ENCODE measurements at regions not wholly inside any gene's neighbourhood (a gene's known extent, or its start where the extent isn't known, plus 50 kb on each side); places are given as distances from the start of the nearest gene placed in this dataset.
"Not testable (repeated sequence)": the region's sequence is repeated elsewhere in the genome, so short reads cannot be mapped to it uniquely, and the experiment has no call there.

DNA sequence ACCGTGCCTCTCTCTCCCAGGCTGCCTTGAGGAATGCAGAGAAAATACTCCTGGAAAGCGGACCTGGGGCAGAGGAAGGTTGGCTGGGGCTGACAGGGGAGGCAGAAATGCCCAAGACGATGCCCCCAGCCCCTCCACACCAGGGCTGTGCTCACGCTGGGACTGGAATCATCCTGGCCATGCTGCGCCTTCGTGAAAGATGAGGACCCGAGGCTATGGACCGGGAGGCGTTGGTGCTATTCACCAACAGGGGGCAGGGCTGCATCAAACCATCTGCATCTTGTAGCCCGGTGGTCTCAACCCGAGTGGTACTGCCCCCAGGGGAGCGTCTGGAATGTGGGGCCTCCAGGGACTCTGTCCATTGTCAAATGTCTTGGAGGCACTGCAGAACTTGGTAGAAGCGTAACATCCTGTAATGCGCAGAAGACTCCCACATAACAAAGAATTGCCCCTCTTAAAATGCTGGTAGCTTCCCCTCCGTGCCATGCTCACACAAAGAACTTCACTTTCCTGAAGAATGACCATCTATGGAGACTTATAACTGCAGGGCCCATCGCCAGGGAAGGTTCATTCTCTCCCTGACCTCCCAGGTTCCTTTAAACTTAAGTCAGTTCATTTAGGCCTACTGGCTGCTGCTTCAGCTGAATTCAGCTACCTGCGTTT lies 251.2 kb downstream of the RRAGC start:
- DNase-seq, result no peak

DNA sequence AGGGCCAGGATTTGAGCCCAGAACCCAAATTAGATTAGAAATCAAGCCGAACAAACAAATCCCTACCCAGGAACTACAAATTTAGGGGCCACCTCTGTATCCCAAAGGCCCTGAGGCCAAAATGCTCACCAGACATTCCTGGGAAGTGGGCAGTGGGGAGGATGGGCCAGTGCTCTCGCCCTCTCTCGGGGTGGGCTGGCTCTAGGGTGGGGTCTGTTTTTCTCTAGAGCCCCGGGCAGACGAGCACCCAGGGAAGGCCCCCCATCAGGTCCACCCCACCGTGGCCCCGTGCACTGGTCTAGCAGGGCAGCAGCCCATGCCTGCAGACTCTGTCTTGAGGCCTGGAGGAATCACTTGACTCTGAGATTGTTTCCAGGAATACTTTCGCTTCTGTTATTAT lies 252.0 kb downstream of the RRAGC start:
- no peak for DNase-seq

DNA sequence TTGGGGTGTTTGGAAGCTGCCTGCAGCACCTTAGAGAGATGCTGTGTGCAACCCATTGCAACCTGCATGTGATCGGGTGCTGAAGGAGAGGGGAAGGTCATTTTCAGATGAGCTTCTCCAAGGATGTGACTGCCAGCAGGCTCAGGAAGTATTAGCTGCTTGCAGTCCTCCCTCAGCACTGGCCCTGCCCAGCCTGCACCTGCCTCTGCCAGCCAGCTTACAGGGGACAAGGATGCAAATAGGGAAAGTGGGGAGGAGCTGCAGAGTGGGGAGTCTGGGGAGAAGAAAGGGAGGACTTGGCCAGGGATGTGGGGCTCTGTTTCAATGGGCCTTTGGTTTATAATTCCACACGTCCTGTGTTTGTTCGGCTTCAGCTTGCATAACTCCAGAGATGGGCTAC lies 254.5 kb downstream of the RRAGC start:
- no peak for DNase-seq

DNA sequence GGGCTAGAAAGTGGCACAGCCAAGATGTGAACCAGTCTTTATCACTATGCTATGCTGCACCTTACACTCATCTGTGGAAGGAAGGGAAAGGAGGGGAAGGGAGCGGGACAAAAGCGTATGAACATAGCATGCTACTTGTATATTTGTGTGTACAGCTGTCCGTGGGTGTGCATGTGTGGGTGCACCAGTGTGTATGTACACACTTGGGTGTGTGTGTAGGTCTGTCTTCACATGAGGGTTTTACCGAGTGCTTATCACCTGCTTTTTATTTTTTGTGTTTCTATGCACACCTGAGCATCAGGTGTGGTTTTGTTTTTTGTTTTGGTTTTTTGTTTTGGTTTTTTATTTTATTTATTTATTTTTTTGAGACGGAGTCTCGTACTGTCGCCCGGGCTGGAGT lies 255.7 kb downstream of the RRAGC start:
- DNase-seq, result no peak

DNA sequence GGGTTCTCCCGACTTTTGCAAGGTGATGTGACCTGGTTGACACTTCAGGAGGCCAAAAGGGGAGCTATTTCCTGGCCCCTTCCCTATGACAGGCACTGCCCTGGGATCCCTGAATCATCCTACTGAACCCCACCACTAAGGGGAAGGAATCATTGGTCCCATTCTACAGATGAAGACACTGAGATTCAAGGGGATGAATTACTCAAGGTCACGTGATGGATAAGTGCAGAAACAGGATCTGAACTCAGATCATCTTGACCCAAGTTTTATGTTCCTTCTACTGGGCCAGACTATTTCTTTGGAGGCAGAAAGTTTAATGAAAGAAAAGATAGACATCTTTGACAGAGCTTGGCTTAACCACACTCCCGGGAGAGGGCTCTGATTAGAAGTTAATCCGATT lies 258.7 kb downstream of the RRAGC start:
- DNase-seq, result no peak

DNA sequence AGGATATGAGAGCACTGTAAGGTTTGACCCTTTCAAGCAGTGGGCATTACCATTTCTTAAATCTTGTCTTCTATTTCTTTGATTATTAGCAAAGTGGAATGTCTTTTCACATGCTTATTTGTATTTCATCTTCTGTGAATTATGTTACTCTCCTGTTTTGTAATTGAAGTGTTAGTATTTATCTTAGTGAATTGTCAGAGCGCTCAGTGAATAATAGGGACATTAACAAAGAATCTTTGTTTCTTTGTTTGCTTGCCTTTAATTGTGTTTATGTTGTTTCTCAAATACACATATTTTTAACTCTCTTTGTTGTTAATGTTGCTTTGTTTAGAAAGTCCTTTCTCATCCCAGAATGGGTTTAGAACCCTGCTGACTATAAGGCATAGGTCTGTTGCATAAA lies 259.3 kb downstream of the RRAGC start:
- no peak for DNase-seq

DNA sequence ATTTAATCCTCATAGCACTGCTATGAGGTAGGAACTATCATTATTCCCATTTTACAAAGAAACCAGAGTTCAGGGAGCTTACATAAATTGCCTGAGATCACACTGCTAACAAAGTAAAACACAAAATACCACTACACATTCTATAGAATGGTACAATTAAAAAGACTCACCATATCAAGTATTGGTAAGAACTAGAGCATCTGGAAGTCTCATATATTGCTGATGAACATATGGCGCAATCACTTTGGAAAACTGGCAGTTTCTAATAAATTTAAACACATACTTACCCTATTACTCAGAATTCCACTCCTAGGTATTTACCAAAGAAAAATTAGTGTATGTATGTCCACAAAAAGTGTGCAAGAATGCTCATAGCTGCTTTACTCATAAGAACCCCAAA lies 261.5 kb downstream of the RRAGC start:
- DNase-seq, result no peak

DNA sequence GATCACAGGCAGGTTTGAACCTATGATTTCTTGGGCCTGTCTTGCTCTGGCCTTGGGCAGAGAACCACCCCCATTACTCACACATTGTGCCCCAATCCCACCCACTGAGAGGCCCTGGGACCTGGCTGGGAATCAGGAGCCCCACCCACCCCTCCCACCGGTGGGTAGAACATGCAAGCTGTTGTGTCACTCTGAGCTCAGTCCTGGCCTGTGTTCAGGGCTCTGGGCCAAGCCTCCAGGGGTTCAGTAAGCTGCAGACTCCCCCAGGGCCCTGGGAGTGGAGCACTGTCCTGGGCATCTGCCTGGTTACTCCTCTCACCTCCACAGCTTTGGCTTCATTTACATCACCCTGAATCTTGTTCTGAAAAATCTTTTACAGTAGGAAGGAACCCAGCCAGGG lies 270.5 kb downstream of the RRAGC start:
- no peak for DNase-seq

DNA sequence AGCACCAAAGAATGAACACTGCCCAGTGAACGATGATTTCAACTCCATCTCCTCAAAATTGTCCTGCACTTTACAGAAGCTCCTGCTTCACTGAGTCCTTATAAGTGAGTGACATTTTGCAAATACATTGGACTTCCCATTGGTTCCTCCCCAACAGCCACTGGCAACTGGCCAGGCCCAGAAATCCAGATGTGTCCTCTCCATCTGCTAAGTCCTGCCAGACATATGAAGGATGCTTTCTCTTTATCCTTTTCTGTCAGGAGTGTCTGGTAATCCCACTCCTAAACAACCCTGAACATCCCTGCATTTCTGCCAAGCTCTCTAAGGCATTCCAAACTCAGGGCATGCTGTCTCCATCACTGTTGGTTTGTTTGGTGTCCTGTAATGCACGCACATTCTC lies 271.8 kb downstream of the RRAGC start:
- DNase-seq, result no peak

DNA sequence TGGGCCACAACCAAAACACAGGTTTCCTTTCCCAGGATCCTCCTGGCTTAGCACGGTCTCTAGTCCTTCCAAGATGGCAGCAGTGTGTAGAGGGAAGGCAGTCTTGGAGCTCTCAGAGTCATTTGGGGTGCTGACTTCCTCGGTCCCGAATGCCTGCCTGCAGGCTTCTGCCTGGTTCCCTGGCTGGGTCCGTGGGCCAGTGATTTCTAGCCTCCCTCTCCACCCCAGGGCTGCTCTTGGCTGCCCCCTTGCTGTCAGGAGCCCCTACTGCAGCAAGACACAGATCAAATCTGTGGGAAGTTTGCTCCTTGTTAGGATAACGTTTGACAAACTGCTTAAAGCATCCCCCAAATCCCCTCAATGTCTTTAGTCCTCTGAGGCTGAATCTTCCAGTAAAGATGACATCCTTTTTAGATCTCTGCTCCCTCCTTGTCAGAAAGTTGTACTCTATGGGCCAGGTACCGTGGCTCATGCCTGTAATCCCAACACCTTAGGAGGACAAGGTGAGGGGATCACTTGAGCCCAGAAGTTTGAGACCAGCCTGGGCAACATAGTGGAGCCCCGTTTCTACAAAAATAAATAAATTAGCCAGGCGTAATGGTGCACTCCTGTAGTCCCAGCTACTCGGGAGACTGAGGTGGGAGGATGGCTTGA lies 272.5 kb downstream of the RRAGC start:
- no peak for DNase-seq

DNA sequence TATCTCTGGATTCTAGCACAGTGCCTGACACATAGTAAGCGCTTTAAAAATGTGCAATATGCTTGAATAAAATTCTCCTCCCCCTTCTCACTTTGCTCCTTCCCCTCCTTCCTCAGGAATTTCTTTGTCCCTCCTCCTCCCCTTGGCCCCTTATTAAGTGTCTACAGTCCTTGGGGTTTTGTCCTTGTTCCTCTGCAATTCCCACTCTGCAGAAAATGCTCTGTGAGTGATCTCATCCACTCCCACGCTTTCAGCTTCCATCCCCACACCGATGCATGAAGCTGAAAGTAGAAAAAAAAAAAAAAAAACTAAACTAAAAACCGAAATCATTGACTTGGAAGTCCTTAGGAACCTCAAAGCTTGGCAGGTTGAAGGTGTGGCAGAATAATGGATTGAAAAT lies 273.6 kb downstream of the RRAGC start:
- DNase-seq, result no peak

DNA sequence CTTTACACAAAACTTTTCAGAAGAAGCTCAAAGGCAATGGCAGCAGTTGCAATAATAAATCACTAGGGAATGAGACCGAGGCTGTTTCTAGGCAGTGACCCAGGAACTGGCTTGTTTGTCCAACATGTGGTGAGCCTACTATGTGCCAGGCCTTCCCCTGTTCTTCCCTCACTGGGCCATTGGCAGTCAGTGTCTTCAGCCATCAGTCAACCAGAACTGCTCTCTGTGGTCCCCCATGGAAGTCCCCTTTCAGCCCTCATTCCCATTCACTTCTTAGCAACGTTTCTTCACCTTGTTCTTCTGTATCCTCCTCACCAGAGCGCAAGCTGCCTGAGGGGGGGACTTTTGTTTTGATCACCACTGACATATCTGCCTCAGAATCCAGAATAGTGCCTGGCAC lies 274.1 kb downstream of the RRAGC start:
- DNase-seq, result no peak

DNA sequence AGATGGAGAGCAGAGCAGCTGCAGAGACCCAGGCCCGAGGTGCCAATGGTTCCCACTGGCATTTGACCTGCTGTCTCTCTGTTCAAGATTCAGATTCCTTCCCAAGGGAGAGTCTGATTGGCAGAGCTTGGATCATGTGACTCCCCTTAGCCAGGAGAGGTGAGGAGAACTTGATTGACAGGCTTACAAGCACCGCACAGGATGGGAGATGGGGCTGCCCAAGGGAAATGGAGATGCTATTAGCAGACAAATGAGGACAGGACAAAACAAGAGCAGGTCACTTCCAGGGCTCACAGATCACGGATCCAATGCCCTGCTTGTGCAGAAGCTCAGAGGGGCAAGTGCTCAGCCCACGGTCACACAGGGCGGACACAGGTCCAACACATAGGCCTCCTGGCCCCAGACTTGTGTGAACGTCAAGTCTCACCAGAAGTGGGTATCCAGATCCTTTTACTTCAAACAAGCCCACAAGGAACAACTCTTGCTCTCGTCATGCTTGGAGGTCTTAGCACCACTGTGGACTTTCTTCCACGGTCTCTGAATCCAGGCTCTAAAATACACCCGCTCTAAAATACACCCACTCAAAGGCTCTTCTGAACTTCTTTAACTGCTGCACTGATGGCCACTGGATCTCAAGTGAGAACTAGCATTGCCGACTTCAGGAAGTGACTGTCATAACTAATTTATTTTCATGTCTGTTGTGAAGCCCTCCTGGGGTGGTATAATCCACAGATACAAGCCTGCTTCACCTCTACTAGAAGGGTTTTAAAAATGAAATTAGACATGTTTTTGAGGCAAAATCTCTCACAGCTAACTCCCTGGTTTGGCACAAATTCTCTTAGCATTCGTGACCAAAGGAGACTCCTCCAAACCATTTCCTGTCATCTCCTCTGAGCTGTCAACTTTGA lies 274.9 kb downstream of the RRAGC start:
- no peak for DNase-seq

DNA sequence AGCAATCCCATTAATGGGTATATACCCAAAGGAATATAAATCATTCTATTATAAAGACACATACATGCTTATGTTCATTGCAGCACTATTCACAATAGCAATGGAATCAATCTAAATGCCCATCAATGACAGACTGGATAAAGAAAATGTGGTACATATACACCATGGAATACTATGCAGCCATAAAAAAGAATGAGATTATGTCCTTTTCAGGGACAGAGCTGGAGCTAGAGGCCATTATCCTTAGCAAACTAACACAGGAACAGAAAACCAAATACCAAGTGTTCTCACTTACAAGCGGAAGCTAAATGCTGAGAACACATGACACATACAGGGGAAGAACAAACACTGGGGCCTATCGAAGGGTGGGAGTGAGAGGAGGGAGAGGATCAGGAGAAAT lies 276.3 kb downstream of the RRAGC start:
- DNase-seq, result not testable (repeated sequence)

DNA sequence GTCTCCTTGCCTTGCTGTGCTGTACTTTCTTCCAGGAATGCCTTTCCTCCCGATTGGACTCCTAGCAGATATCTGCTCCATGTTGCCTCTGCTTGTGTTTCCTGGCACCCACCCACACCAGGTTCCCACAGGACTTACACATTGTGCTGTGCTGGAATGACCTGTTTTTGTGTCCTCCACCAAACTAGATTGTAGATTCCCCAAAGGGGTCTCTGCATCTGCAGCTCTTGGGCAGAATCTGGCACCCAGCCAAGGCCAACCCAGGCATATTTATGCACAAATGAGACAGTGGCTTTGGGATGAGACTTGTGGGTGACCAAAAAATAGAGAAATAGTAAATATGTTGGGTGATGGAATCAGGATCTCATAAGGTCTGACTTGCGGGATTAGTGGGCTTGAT lies 278.2 kb downstream of the RRAGC start:
- no peak for DNase-seq

DNA sequence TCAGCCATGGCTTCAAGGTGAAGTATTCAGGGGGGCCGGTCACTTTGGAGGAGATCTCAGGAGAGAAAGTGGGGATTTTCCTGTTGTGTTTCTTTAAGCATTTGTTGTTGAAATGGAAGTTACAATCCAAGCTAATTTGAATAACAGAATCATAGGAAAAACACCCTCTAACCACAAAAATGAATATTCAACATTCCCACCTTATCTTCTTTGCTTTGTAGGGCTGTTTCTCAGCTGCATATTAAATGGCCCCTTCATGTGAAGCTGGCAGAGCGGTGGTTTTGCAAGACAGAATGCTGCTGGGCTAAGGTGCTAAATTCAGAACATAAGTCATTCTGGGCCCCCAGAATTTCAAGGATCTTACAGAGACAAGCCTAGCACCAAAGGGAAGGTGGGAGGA lies 279.0 kb downstream of the RRAGC start:
- DNase-seq, result no peak

DNA sequence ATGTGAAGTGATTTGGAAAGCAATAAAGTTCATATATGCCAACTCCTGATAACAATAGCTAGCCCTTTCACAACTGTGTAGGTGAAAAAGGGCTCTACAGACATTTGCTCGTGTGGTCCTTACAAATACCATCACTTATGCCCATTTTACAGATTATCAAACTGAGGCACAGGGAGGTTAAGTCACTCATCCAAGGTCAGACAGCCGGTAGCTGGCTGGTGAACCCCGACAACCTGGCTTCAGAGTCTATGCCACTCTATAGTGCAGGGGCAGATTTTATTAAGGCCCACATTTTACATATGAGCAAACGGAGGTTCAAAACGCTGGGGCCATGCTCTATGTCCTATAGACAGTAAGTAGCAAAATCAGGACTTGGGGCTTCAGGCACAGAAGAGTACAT lies 280.5 kb downstream of the RRAGC start:
- no peak for DNase-seq

DNA sequence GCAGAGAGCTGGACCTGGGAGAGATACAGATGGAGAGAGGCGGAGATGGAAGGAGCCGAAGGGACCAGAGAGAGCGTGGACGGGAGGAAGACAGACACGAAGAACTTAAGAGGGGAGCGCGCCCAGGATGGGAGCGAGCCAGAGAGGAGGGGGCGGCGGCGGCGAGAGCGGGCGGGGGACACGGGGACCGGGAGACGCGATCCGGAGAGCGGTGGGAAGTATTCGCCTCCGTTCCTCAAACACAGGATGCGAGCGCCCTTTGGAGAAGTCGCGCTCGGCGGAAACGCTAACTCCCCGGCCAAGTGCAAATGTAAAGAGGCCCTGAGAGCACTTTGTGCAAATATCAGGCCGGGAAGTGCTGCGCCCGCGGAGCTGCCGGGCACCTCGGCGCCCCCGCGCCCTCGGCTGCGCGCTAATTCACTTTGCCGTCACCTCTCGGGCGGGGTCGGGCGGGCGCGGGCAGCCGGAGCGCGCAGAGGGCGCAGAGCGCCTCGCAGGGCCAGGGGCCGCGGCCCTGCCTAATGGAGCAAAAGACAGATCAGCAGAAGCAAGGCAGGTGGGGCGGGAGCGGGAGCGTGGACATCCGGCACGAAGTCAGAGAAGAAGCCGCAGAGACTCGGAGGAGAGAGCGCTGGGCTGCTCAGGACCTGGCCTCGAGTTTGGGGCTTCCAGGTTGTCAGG lies 281.2 kb downstream of the RRAGC start:
- no peak for DNase-seq

DNA sequence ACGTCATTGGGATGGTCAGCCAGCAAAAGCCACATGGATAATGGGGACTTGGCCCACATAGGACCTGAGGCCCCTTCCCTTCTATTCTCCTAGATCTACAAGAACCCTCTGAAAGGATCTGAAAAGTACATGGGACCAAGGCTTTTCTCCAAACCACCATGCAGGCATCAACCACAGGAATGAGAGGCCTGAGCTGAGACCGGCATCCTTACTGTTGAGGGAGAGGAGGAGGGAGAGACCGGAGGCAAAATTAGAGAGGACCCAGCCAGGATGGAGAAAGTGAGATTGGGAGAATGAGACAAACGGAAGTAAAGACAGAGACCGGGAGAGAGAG lies 281.7 kb downstream of the RRAGC start:
- DNase-seq, result no peak

DNA sequence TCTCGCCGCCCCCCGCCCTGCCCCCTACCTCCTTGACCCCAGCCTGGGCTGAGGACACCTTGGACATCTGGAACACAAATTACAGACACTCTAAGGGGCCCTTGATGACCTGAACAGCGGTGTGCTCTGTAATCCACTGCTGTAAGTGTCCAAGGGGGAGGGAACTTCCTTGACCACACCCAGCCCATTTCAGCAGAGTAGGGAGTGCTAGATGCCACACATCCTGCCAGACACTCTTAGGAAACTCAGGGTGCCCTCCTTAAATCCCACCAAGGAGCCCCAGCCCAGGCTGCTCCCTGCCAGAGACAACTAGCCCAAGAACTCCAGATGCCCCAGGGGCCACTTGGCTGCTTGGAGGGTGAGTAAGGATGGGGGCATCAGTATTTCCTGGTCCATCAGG lies 282.2 kb downstream of the RRAGC start:
- DNase-seq, result no peak

DNA sequence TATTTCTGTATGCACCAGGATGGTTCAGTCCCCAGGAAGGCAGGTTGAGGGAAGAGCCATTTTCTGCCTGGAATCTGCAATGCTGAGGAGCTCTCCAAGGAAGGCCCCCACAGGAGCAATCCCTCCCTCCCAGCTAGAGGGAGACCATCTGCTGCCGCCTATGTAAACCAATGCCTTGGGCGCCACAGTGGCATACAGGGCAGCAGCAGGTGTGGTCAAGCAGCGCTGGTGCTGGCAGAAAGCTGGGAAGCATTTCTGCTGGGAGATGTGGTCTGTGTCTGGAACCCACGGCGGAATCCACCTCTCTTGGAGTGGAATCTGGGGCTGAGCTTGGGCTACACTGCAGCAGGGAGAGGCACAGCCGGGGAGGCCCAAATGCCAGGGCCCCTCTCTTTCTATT lies 283.3 kb downstream of the RRAGC start:
- no peak for DNase-seq

DNA sequence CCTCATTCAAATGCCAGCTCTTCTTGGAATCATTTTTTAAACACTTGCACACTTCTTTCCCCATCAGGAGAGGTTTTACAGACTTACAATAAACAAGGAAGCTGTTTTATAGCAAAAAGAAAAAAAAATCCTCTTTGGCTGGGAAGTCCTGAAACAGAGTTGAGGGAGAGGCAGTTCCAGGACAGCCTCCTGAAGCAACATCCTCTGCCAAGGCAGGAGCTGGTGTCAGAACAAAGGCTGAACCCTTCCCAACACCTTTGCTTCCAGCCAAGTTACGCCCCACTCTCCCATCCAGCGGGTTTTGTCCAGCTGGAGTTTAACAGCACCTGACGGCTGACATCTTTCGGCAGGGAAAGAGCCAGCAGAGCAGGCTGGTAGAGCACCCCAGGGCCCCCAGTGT lies 287.8 kb downstream of the RRAGC start:
- no peak for DNase-seq

DNA sequence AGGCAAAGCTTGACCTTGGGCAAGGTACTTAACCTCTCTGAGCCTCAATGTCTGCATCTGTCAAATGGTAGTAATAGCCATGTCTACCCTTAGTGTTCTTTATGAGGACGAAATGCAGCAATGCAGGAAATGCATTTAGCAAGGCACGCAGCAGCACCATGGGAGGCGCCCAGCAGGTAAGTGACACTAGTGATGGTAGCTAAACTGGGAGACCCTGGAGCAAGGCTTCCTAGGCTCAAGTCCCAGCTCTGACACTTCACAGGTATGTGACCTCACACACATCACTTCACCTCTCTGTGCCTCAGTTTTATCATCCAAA lies 289.0 kb downstream of the RRAGC start:
- DNase-seq, result no peak

All from left hindlimb (tissue), 1 donor.